GM21360 (cell line): ENCODE measurements at regions not wholly inside any gene's neighbourhood (a gene's known extent, or its start where the extent isn't known, plus 50 kb on each side); places are given as distances from the start of the nearest gene placed in this dataset.

Experiments
- ATAC-seq: cut with Tn5 transposase; IDR thresholded peaks from one replicate; pipeline ENCODE4 v1.9.1; 2021; ENCODE audit warnings: mild to moderate bottlenecking, moderate library complexity; ENCODE audit not compliant: unreplicated experiment

DNA sequence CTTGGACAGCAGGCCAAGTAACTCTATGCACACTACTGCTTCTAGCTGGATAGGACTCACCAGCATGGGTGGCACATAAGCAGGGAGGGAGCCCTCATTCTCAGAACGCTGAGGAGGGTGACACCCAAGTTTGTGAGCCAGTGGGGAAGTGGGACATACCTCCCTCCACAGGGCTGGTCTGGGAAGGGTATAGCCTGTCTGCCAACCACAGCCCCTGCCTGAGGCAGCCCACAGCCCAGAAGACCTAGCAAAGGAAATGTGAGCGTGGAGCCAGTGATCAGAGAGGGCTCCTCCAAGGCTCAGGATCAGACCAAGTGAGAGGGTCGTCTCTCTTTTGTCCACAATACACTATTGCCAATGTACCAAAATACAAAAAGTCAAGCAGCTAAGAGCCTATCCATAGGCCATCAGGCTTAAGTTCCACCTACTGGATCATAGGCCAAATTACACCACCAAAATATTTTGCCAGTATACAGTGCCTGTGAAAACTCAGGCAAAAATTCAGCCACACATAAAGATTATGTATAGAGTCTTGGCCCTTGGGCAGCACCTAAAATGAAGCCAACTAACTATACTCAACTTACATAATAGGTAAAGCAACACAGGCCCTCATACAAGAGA lies 1203.1 kb downstream of the PCDH18 start:
- no peak for ATAC-seq

DNA sequence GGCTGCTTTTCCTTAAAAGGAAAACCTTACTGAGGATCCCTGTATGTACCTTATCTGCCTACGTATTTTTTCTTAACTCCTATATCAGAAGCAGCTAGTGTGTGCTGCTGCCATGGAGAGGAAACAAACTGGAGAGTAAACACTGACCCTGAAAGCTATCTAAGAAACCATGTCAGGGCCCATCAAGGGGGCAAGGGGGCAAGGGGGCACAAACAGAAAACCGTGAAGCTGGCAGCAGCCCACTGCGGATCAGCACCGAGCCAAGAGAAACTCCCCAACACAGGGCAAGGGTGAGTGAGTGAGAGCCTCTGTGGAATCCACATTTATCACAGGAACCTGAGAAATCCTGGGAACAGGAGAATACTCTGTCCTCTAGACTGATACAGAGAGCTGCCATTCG lies 1204.2 kb downstream of the PCDH18 start:
- no peak for ATAC-seq

DNA sequence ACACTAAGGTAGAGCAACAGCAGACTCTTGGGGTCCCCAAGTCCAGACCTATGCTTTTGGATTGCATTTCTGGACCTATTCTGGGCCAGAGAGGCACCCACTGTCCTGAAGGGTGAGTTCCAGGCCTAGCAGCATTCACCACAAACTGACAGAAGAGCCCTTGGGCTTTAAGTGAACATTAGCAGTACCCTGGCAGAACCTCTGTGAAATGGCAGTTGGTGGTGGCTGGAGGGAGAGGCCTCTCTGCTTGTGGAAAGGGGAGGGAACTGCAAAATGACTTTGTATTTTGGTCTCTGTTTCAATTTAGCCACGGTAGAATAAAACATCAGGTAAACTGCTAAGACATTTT lies 1211.9 kb downstream of the PCDH18 start:
- no peak for ATAC-seq

GRCh38 chr4:136319789-136320464 lies 1212.4 kb downstream of the PCDH18 start:
- no peak for ATAC-seq

GRCh38 chr4:136316961-136317360 lies 1215.3 kb downstream of the PCDH18 start:
- no peak for ATAC-seq

GRCh38 chr4:136314686-136315085 lies 1217.6 kb downstream of the PCDH18 start:
- ATAC-seq = no peak

DNA sequence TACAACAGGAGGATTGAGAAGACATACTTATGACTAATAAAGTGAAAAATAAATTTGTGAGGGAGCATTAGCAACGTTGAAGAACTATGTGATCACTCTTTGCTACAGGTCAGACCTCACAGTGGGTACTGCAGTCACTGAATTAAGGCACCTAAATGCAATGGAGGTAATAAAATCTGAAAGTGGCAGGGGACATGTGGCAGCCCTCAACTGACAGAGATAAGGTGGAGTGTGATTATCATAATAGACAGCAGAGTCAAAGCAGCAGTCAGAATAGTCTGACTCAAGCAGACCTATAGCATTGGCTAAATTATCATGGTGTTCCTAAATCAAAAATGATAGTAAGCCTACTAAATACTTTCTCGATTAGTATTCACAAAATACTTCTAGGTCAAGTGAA lies 1220.5 kb downstream of the PCDH18 start:
- ATAC-seq = no peak

DNA sequence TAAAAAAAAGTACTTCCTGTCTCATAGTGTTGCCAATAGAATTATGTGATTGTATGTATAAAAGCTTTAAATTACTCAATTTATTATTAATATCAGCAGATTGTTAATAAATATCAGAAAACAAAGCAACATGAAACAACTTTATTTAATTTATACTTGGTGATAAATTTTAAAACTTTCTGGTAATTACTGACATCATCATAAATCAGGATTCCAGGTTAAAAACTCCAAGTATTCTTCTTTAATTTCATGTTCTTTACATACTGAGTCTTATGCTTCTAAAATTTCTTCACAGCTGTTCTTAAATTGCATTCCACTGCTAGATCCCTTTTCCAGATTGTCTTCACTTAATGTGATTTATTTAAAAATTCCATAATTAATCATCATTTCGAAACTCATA lies 1224.5 kb downstream of the PCDH18 start:
- no peak for ATAC-seq

DNA sequence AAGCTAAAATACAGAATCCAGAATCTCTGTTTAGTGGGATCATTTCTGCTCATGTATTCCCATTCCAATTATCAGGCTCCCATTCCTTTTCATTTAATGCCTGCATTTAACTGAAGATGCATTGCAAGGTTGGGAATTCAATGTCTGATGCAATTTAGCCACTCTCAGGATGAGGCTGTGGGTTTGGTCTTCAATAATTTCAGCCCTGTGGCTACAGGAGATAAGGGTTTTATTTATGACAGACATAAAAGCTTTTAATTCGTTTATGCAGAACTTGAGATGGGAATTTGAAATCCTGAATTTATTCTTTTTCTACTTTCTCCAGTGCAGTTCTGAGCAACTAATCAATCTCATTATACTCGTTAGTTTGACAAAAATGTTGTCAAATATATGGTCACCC lies 1225.9 kb downstream of the PCDH18 start:
- ATAC-seq = no peak

- ATAC-seq = no peak
Observed at GRCh38 chr4:136302566-136302965, 1229.7 kb downstream of the PCDH18 start.

DNA sequence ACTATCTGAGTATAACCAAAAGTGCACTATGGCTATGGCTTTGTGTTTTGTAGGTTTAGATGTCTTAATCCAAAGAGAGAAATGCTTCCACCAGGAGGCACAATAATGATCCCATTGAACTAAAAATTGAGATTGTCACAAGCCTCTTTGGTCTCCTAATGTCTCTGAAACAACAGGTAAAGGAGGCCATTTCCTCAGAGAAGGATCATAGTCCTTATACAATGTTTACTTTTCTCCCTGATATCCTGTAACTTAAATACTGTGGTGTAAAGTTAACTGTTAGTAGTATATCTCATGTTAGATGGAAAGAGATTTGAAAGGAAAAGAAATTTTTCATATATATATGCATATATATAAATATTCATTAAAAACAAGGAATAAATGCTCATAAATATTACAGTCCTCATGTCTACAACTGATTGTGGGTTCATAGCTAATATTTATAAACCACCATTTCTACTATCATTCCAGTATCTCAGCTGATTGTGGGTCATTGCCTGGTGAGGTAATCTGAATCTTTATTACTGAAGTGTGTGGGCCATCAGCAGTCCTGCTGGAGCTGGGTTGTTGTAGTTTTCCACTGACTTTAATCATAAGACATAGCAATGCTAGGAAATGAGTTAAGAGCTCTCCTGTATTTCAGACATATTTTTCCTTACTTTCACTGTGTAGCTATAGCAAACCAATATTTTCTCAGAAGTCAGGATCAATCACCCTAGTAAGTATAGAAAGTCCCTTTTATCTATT lies 1230.4 kb downstream of the PCDH18 start:
- ATAC-seq = no peak

DNA sequence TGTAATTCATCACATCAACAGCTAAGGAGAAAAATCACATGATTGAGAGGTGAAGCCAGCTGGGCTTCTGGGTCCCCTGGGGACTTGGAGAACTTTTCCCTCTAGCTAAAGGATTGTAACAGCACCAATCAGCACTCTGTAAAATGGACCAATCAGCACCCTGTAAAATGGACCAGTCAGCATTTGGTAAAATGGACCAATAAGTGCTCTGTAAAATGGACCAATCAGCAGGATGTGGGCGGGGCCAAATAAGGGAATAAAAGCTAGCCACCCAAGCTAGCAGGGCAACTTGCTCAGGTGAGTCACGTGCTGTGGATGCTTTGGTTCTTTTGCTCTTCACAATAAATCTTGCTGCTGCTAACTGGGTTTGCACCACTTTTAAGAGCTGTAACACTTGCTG lies 1248.3 kb downstream of the PCDH18 start:
- ATAC-seq = no peak

DNA sequence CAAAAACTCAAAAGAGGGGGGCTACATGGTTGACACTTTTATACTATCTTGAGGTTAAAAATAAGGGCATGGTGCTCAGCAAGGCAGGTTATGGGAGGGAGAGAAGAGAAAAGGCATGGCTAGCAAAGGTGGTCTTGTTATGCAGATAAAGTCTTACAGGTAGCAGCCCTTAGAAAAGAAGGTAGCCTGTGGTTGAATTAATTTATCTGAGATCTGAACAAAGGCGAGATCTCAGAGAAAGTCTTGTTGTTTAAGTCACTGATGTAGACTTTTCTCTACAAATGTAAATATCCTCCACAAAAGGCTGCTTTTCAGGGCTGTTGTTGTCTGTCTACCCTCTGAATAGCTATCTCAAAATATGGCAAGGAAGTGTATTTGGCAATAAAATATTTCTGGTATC lies 1250.4 kb downstream of the PCDH18 start:
- no peak for ATAC-seq

GRCh38 chr4:136281307-136281706 lies 1251.0 kb downstream of the PCDH18 start:
- no peak for ATAC-seq

DNA sequence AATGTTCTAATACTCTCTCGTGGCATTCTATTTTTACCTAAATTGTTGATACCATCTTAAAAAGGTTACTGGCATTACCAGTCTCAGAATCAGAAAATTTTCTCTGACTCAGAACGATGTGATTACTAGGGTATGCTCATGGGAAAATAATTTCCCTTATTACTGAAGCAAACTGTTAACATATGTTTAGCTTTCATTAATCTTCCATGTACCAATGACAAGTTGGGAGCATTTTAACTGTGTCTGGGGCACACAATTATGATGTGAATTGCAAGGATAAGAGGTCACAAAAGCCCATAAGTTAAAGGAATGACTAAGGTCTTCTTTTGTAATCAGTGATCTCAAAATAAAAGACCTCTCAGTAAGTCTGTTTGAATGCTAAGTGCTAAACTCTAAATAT lies 1254.6 kb downstream of the PCDH18 start:
- no peak for ATAC-seq

GRCh38 chr4:136246876-136247275 lies 1285.4 kb downstream of the PCDH18 start:
- no peak for ATAC-seq

DNA sequence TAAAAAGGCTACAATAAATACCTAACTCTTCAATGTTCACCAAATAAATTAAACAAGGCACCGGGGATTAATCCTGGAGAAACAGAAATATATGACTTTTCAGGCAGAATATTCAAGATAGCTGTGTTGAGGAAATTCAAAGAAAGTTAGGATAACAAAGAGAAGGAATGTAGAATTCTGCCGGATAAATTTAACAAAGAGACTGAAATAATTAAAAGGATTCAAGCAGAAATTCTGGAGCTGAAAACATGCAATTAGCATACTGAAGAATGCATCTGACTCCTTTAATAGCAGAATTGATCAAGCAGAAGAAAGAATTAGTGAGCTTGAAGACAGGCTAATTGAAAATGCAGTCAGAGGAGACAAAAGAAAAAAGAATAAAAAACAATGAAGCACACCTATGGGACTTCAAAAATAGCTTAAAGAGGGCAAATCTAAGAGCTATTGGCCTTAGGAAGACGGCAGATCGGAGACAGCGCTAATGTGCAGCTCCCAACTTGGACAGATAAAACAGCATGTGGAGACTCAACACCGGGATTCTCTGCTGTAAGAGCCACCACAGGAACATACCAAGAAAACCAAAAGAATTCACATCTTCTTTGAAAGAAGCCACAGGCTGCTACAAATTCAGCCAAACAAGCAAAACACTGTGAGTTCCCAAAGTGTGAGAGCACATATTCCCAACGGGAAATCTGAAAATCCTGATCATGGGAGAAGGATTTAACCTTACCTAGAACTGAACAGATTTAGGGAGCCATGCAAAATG lies 1290.9 kb downstream of the PCDH18 start:
- no peak for ATAC-seq

- ATAC-seq = no peak
Observed at GRCh38 chr4:136227315-136227714, 1305.0 kb downstream of the PCDH18 start.

- ATAC-seq = no peak
Observed at GRCh38 chr4:136219592-136220125, 1312.6 kb downstream of the PCDH18 start.

GRCh38 chr4:136203199-136203598 lies 1329.1 kb downstream of the PCDH18 start:
- ATAC-seq = no peak

DNA sequence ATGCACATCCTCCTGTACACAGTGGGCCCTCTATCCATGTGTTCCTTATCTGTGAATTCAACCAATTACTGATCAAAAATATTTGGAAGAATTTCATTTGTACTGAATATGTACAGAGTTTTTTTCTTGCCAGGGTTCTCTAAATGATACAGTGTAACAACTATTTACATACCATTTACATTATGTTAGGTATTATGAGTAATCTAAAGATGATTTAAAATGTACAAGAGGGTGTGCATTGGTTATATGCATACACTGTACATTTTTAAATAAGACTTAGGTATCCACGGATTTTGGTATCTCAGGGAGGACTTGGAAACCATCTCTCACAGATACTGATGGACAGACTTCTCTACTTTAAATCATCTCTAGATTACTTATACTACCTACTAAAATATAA lies 1333.9 kb downstream of the PCDH18 start:
- ATAC-seq = no peak
